ENCODE measurements at regions not wholly inside any gene's neighbourhood (a gene's known extent, or its start where the extent isn't known, plus 50 kb on each side); places are given as distances from the start of the nearest gene placed in this dataset.

DNA sequence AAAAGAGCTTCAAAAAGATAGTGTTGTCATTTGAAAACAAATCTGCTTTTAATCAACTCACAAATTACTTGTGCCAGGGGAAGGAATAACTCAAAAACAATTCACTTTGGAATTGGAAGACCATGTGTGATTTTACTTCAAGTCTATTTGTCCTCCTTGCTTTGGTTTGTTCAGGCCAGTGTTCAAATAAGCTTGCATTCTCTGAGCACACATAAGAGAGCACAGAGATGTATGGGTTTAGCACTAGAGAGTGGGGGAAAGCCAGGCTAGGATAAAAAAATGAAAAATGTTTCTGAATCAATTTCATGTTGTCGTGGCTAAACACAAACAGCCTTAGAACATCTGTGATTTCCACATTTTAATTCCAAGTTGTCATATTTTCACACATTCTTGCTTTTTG lies 325.7 kb upstream of the LYPLAL1 start:
- no peak overlapping the region for H3K4me3 ChIP-seq
- intact Hi-C loops (cut with DNase I; ENCODE audit: low total_unique reads), result no loop called here
- H3K9me3 ChIP-seq, result no peaks in the 10 kb centered on the region
- TF ChIP-seq POLR2AphosphoS5 (IDR thresholded peaks at IDR 0.05), result no peak
- TF ChIP-seq POLR2A (IDR thresholded peaks at IDR 0.05), result no peak
- 63 to 76% (median 69%) methylated on average over 1 of the region's 1 CpG for WGBS, 5 donors
- DNase-seq, result no peak
- no peaks in the 10 kb centered on the region for H3K27me3 ChIP-seq (replicated peaks in 1 of 7)
- no peaks in the 10 kb centered on the region for H3K36me3 ChIP-seq
- no peak overlapping the region for H3K27ac ChIP-seq
- no peaks in the 10 kb centered on the region for H3K4me1 ChIP-seq

DNA sequence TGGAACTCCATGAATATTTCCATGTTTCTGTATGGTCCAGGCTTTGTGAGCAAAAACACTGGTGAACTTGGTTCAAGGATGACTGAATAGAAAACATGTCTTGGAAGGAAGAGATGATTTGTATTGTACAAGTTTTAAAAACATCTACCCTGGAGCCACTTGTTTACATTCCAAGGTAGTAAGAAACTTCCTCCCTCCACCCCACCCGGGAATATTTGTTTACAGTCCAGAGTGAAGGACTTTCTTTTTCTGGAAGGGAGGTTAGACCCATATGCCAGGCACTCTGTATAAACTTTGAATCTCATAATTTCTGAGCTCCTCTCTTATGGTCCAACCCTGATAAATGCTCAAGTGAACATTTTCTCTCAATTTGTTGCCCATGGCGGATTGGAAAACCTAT lies 323.3 kb upstream of the LYPLAL1 start:
- no peak for DNase-seq
- Histone ChIP-seq H3K9me3 (no peaks in the 10 kb centered on the region), H3K36me3 (no peaks in the 10 kb centered on the region), H3K27ac (no peak overlapping the region), H3K4me3 (no peak overlapping the region), H3K27me3 (replicated peaks in 1 of 7) (no peaks in the 10 kb centered on the region), H3K4me1 (no peaks in the 10 kb centered on the region)
- intact Hi-C loops (cut with DNase I; ENCODE audit: low total_unique reads), result no loop called here
- TF ChIP-seq POLR2AphosphoS5 (IDR thresholded peaks at IDR 0.05), result no peak
- TF ChIP-seq, protein P1, sequence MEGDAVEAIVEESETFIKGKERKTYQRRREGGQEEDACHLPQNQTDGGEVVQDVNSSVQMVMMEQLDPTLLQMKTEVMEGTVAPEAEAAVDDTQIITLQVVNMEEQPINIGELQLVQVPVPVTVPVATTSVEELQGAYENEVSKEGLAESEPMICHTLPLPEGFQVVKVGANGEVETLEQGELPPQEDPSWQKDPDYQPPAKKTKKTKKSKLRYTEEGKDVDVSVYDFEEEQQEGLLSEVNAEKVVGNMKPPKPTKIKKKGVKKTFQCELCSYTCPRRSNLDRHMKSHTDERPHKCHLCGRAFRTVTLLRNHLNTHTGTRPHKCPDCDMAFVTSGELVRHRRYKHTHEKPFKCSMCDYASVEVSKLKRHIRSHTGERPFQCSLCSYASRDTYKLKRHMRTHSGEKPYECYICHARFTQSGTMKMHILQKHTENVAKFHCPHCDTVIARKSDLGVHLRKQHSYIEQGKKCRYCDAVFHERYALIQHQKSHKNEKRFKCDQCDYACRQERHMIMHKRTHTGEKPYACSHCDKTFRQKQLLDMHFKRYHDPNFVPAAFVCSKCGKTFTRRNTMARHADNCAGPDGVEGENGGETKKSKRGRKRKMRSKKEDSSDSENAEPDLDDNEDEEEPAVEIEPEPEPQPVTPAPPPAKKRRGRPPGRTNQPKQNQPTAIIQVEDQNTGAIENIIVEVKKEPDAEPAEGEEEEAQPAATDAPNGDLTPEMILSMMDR (IDR thresholded peaks at IDR 0.05 in 8 of 11, conservative IDR thresholded peaks at IDR 0.05 in 3 of 11), result no peak
- 57 to 71% (median 60%) methylated on average over 2 of the region's 2 CpGs for WGBS, 5 donors

DNA sequence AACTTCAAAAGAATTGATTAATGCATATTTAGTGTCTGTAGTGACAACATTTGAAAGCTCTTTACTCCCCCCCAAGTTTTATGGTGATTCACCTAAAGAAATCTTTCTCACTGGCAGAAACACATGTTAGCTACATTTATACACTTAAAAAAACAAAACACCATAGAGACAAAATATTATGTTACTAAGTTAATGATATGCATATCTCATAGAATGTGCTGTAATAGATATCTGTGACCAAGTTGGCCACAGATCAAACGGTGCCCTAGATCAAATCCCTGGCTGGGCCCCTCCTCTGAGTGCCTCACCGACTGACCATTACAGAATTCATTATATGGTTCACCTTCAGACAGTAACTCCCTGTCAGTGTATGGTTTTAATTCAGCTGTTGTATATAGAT lies 322.1 kb upstream of the LYPLAL1 start:
- intact Hi-C loops (cut with DNase I; ENCODE audit: low total_unique reads), result no loop called here
- H3K27ac ChIP-seq, result no peak overlapping the region
- no peak for TF ChIP-seq POLR2AphosphoS5 (IDR thresholded peaks at IDR 0.05)
- no peak for TF ChIP-seq POLR2A (IDR thresholded peaks at IDR 0.05)
- TF ChIP-seq, protein P1 (IDR thresholded peaks at IDR 0.05 in 8 of 11, conservative IDR thresholded peaks at IDR 0.05 in 3 of 11), result no peak
- no peaks in the 10 kb centered on the region for H3K27me3 ChIP-seq (replicated peaks in 1 of 7)
- 69 to 86% (median 76%) methylated on average over 2 of the region's 2 CpGs for WGBS, 5 donors
- H3K9me3 ChIP-seq, result no peaks in the 10 kb centered on the region
- no peaks in the 10 kb centered on the region for H3K36me3 ChIP-seq
- no peak overlapping the region for H3K4me3 ChIP-seq
- no peak for DNase-seq
- H3K4me1 ChIP-seq, result no peaks in the 10 kb centered on the region

DNA sequence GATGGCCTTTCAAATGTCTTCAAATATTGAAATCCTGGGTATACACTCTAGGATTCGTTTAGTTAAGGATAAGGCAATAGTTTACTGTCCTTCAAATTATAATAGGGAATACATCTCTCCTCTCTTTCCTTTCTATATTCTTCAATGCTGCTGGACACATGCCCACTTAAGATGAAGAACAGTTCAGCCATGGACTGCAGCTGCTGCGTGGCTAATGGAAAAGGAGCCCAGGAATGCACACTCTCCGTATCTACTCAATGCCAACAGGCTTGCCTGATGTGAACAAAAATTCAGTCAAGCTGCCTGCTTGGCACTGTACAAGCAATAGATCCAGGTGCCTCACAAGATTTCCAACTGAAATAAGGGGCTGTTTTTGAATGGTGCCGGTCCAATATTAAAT lies 321.2 kb upstream of the LYPLAL1 start:
- no peaks in the 10 kb centered on the region for H3K27me3 ChIP-seq (replicated peaks in 1 of 7)
- TF ChIP-seq POLR2AphosphoS5 (IDR thresholded peaks at IDR 0.05), result no peak
- TF ChIP-seq POLR2A (IDR thresholded peaks at IDR 0.05), result no peak
- TF ChIP-seq, protein P1 (IDR thresholded peaks at IDR 0.05 in 8 of 11, conservative IDR thresholded peaks at IDR 0.05 in 3 of 11), result no peak
- intact Hi-C loops (cut with DNase I; ENCODE audit: low total_unique reads), result no loop called here
- H3K36me3 ChIP-seq, result no peaks in the 10 kb centered on the region
- WGBS, 5 donors, result 68 to 93% (median 79%) methylated on average over 4 of the region's 4 CpGs
- no peak for DNase-seq
- no peak overlapping the region for H3K27ac ChIP-seq
- no peak overlapping the region for H3K4me3 ChIP-seq
- H3K4me1 ChIP-seq, result no peaks in the 10 kb centered on the region
- no peaks in the 10 kb centered on the region for H3K9me3 ChIP-seq

GRCh38 chr1:218863987-218864386 lies 309.7 kb upstream of the LYPLAL1 start:
- no peak for DNase-seq
- no peak overlapping the region for H3K27ac ChIP-seq
- 85 to 96% (median 90%) methylated on average over 3 of the region's 3 CpGs for WGBS, 5 donors
- no peaks in the 10 kb centered on the region for H3K27me3 ChIP-seq (replicated peaks in 1 of 7)
- no peaks in the 10 kb centered on the region for H3K9me3 ChIP-seq
- H3K4me3 ChIP-seq, result no peak overlapping the region
- no peaks in the 10 kb centered on the region for H3K4me1 ChIP-seq
- TF ChIP-seq, protein P1 (IDR thresholded peaks at IDR 0.05 in 8 of 11, conservative IDR thresholded peaks at IDR 0.05 in 3 of 11), result no peak
- no peak for TF ChIP-seq POLR2AphosphoS5 (IDR thresholded peaks at IDR 0.05)
- no peak for TF ChIP-seq POLR2A (IDR thresholded peaks at IDR 0.05)
- no peaks in the 10 kb centered on the region for H3K36me3 ChIP-seq
- intact Hi-C loops (cut with DNase I; ENCODE audit: low total_unique reads), result no loop called here
